ENCODE measurements at regions not wholly inside any gene's neighbourhood (a gene's known extent, or its start where the extent isn't known, plus 50 kb on each side); places are given as distances from the start of the nearest gene placed in this dataset.

DNA sequence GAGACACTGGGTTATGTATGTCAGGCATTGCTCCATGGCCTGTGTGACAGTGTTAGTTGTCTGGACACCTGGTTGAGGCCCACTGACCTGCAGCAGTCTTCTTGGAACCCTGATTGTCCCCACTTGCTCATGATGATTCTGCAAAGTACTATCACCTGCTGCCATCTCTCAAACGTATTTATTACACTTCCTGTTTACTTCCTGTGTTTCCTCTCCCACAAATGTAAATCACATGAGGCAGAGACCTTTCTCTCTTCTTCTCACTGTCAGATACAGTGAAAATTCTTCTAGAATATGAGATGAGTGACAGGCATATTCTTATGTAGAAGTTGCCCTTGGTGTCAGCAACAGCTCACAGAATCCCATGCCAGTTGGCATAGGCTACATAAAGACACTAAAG is 186.9 kb upstream of the CNTN1 start:
- TF ChIP-seq, protein P1, sequence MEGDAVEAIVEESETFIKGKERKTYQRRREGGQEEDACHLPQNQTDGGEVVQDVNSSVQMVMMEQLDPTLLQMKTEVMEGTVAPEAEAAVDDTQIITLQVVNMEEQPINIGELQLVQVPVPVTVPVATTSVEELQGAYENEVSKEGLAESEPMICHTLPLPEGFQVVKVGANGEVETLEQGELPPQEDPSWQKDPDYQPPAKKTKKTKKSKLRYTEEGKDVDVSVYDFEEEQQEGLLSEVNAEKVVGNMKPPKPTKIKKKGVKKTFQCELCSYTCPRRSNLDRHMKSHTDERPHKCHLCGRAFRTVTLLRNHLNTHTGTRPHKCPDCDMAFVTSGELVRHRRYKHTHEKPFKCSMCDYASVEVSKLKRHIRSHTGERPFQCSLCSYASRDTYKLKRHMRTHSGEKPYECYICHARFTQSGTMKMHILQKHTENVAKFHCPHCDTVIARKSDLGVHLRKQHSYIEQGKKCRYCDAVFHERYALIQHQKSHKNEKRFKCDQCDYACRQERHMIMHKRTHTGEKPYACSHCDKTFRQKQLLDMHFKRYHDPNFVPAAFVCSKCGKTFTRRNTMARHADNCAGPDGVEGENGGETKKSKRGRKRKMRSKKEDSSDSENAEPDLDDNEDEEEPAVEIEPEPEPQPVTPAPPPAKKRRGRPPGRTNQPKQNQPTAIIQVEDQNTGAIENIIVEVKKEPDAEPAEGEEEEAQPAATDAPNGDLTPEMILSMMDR (conservative IDR thresholded peaks at IDR 0.05 in 1 of 2, IDR thresholded peaks at IDR 0.05 in 1 of 2; ENCODE audit: low read depth in 1 of 2, low read length in 2 of 2) = no peak
- TF ChIP-seq EZH2 (IDR thresholded peaks at IDR 0.05; ENCODE audit: low read length, missing control alignments) = no peak
